H1 (cell line): ENCODE measurements at regions not wholly inside any gene's neighbourhood (a gene's known extent, or its start where the extent isn't known, plus 50 kb on each side); places are given as distances from the start of the nearest gene placed in this dataset.

ENCODE experiments used
- CTCF ChIA-PET: fragments of 300-600 bp; sonication (Branson Sonifier 250); formaldehyde crosslinking; loops from one replicate; lab custom pipeline; 2021; ENCODE audit not compliant: partially characterized antibody; lab: Charles Lee
- POLR2A ChIA-PET: fragments of 300-600 bp; sonication (Branson Sonifier 250); formaldehyde crosslinking; loops from one replicate; lab custom pipeline; 2021; ENCODE audit warnings: inconsistent platforms; ENCODE audit not compliant: partially characterized antibody; lab: Charles Lee
- DNase-seq, 2 experiments: peaks; one replicate each; pipeline versions ENCODE4 v3.0.0 to v3.0.0-alpha.2; 2010 to 2022; ENCODE audit warnings: low spot score in 2 of 2, low read depth in 1 of 2, mixed read lengths in 1 of 2
- FAIRE-seq: peaks from 2 replicates; lab custom pipeline; 2011; peaks lifted over from hg19 to GRCh38; lab: Jason Lieb, UNC
- H2AFZ ChIP-seq: 2 replicates; pipeline ENCODE4 v1.8.1; 2012; ENCODE audit warnings: low read length, inconsistent platforms
- H2AK5ac ChIP-seq: 2 replicates; pipeline ENCODE4 v1.6.1; 2013; ENCODE audit warnings: low read depth, low read length
- H2BK120ac ChIP-seq: replicated peaks from 2 replicates; pipeline ENCODE3; 2013; ENCODE audit warnings: low read depth, low read length, inconsistent platforms
- H2BK12ac ChIP-seq: 2 replicates; pipeline ENCODE4 v1.6.1; 2013; ENCODE audit warnings: low read depth, low read length
- H2BK15ac ChIP-seq: 2 replicates; pipeline ENCODE4 v1.6.1; 2013; ENCODE audit warnings: low read length
- H2BK20ac ChIP-seq: 2 replicates; pipeline ENCODE4 v1.6.1; 2013; ENCODE audit warnings: low read length
- H2BK5ac ChIP-seq: 2 replicates; pipeline ENCODE4 v1.6.1; 2013; ENCODE audit warnings: low read depth, low read length
- H3K14ac ChIP-seq: 2 replicates; pipeline ENCODE4 v1.6.1; 2013; ENCODE audit warnings: inconsistent platforms; ENCODE audit not compliant: insufficient read length
- H3K18ac ChIP-seq: 2 replicates; pipeline ENCODE4 v1.6.1; 2013; ENCODE audit warnings: low read length; ENCODE audit errors: extremely low read depth
- H3K23ac ChIP-seq: 2 replicates; pipeline ENCODE4 v1.6.1; 2013; ENCODE audit warnings: inconsistent platforms; ENCODE audit not compliant: insufficient read length
- H3K23me2 ChIP-seq: 2 replicates; pipeline ENCODE4 v1.6.1; 2013; ENCODE audit warnings: low read depth, low read length
- H3K27ac ChIP-seq: 2 replicates; pipeline ENCODE4 v1.6.1; 2011; ENCODE audit warnings: low read depth, low read length, inconsistent platforms
- H3K27me3 ChIP-seq, 4 experiments: replicated peaks in 1 of 4; 1 replicate in 1 of 4; 2 replicates in 3 of 4; pipeline versions ENCODE4 v1.6.1 to v1.8.1; 2011 to 2013; ENCODE audit warnings: low read length in 3 of 4, mild to moderate bottlenecking in 3 of 4, inconsistent platforms in 2 of 4, mixed read lengths in 2 of 4, moderate library complexity in 1 of 4; ENCODE audit not compliant: control insufficient read depth in 3 of 4, insufficient read depth in 3 of 4; ENCODE audit errors: extremely low read depth in 1 of 4
- H3K36me3 ChIP-seq, 4 experiments: 2 replicates each; pipeline versions ENCODE4 v1.6.1 to v1.8.1; 2011 to 2013; ENCODE audit warnings: mild to moderate bottlenecking in 4 of 4, low read length in 3 of 4, moderate library complexity in 2 of 4, control low read depth in 1 of 4, inconsistent platforms in 1 of 4; ENCODE audit not compliant: insufficient read depth in 4 of 4, control insufficient read depth in 2 of 4
- H3K4ac ChIP-seq: replicated peaks from 2 replicates; pipeline ENCODE3; 2013; ENCODE audit warnings: low read length, low read depth, mixed read lengths, inconsistent platforms; ENCODE audit not compliant: insufficient read length
- H3K4me1 ChIP-seq, 4 experiments: replicated peaks in 1 of 4; 1 replicate in 1 of 4; 2 replicates in 3 of 4; pipeline versions ENCODE4 v1.6.1 to v1.8.1; 2011 to 2013; ENCODE audit warnings: low read length in 3 of 4, inconsistent platforms in 2 of 4, mixed read lengths in 1 of 4; ENCODE audit not compliant: insufficient read depth in 4 of 4, control insufficient read depth in 3 of 4
- H3K4me2 ChIP-seq, 2 experiments: 2 replicates each; pipeline versions ENCODE4 v1.6.1 to v1.8.1; 2011 to 2013; ENCODE audit warnings: low read depth in 2 of 2, low read length in 2 of 2, control low read depth in 1 of 2, inconsistent platforms in 1 of 2, mild to moderate bottlenecking in 1 of 2; ENCODE audit not compliant: insufficient read depth in 1 of 2
- H3K4me3 ChIP-seq, 4 experiments: fragments of 200-600, 300-600 bp in 1 of 4; sonication (generic), shearing (Covaris generic), sonication (Bioruptor Twin) in 1 of 4; 2 replicates each; pipeline versions ENCODE4 v1.5.1 to v1.8.1; 2011 to 2016; ENCODE audit warnings: low read length in 4 of 4, low read depth in 3 of 4, control low read depth in 2 of 4, inconsistent platforms in 2 of 4, mild to moderate bottlenecking in 2 of 4, mixed read lengths in 1 of 4, moderate library complexity in 1 of 4; ENCODE audit not compliant: insufficient read depth in 2 of 4; ENCODE audit errors: extremely low read depth in 1 of 4
- H3K56ac ChIP-seq: replicated peaks from 2 replicates; pipeline ENCODE3; 2013; ENCODE audit warnings: low read depth, mild to moderate bottlenecking, mixed read lengths, low read length, inconsistent platforms; ENCODE audit not compliant: insufficient read length
- H3K79me1 ChIP-seq: 2 replicates; pipeline ENCODE4 v1.6.1; 2013; ENCODE audit warnings: low read depth, low read length, control low read depth
- H3K79me2 ChIP-seq, 2 experiments: 2 replicates each; pipeline versions ENCODE4 v1.6.1 to v1.8.1; 2012 to 2013; ENCODE audit warnings: low read length in 2 of 2, mild to moderate bottlenecking in 2 of 2, inconsistent platforms in 1 of 2; ENCODE audit not compliant: insufficient read depth in 2 of 2, control insufficient read depth in 1 of 2
- H3K9ac ChIP-seq, 4 experiments: replicated peaks in 1 of 4; 1 replicate in 1 of 4; 2 replicates in 3 of 4; pipeline versions ENCODE4 v1.6.1 to v1.8.1; 2011 to 2013; ENCODE audit warnings: low read depth in 3 of 4, low read length in 3 of 4, control low read depth in 2 of 4, mild to moderate bottlenecking in 2 of 4, moderate library complexity in 2 of 4, inconsistent platforms in 1 of 4; ENCODE audit errors: extremely low read depth in 1 of 4
- H3K9me3 ChIP-seq, 2 experiments: 2 replicates each; pipeline versions ENCODE4 v1.6.1 to v1.8.1; 2012 to 2013; ENCODE audit warnings: mild to moderate bottlenecking in 2 of 2, moderate library complexity in 2 of 2, control low read depth in 1 of 2, inconsistent platforms in 1 of 2, low read depth in 1 of 2, low read length in 1 of 2, mixed read lengths in 1 of 2; ENCODE audit not compliant: insufficient read depth in 2 of 2
- H4K20me1 ChIP-seq, 2 experiments: replicated peaks in 1 of 2; 2 replicates each; pipeline versions ENCODE3 to v1.8.1; 2011 to 2013; ENCODE audit warnings: inconsistent platforms in 2 of 2, low read length in 2 of 2, mild to moderate bottlenecking in 1 of 2; ENCODE audit not compliant: insufficient read depth in 2 of 2, control insufficient read depth in 1 of 2
- H4K5ac ChIP-seq: 2 replicates; pipeline ENCODE4 v1.6.1; 2013; ENCODE audit warnings: low read length, low read depth, mixed read lengths, inconsistent platforms; ENCODE audit not compliant: insufficient read length
- H4K8ac ChIP-seq: 2 replicates; pipeline ENCODE4 v1.8.0; 2013; ENCODE audit warnings: mild to moderate bottlenecking, moderate library complexity, low read length, inconsistent platforms; ENCODE audit not compliant: insufficient read depth; ENCODE audit errors: extremely low read depth
- H4K91ac ChIP-seq: replicated peaks from 2 replicates; pipeline ENCODE3; 2013; ENCODE audit warnings: low read length, mixed read lengths, inconsistent platforms; ENCODE audit not compliant: insufficient read length
- BCL11A ChIP-seq, 2 experiments: IDR thresholded peaks; one replicate each; pipeline ENCODE4 v1.6.1; 2011; ENCODE audit warnings: low read depth in 2 of 2, low read length in 2 of 2, mild to moderate bottlenecking in 2 of 2
- GABPA ChIP-seq: IDR thresholded peaks from 2 replicates; pipeline ENCODE4 v1.6.1; 2011; ENCODE audit warnings: mild to moderate bottlenecking, low read length, moderate library complexity, borderline replicate concordance; ENCODE audit not compliant: insufficient read depth
- POLR2A ChIP-seq, 2 experiments: IDR thresholded peaks; 1 replicate in 1 of 2; 2 replicates in 1 of 2; pipeline ENCODE4 v1.6.1; 2011; ENCODE audit warnings: low read depth in 2 of 2, low read length in 2 of 2, mild to moderate bottlenecking in 2 of 2; ENCODE audit errors: control extremely low read depth in 1 of 2
- POU5F1 ChIP-seq: IDR thresholded peaks from 2 replicates; pipeline ENCODE4 v1.6.1; 2011; ENCODE audit warnings: low read depth, mild to moderate bottlenecking, low read length, moderate library complexity
- SIN3A ChIP-seq, 2 experiments: IDR thresholded peaks in 1 of 2; conservative IDR thresholded peaks in 1 of 2; 2 replicates each; pipeline ENCODE4 v1.6.1; 2011 to 2012; ENCODE audit warnings: low read length in 2 of 2, improper control_type of control experiment in 1 of 2, low read depth in 1 of 2, mild to moderate bottlenecking in 1 of 2
- TAF7 ChIP-seq: optimal IDR thresholded peaks from 2 replicates; pipeline ENCODE3; 2011; ENCODE audit warnings: low read depth, mild to moderate bottlenecking, inconsistent platforms, low read length, moderate library complexity, borderline replicate concordance
- WGBS, 2 experiments: shearing (Covaris generic) in 1 of 2; methylation state at CpG; one replicate each; pipeline versions ENCODE4 v1.1.6 to v1.1.7; 2013 to 2015; ENCODE audit warnings: low lambda C conversion rate in 2 of 2, mixed read lengths in 2 of 2, inconsistent platforms in 1 of 2, low coverage in 1 of 2, missing lambda C conversion rate in 1 of 2; ENCODE audit not compliant: insufficient replicate concordance in 2 of 2, insufficient coverage in 1 of 2, insufficient read length in 1 of 2; ENCODE audit errors: extremely low coverage in 1 of 2, missing lambda C conversion rate in 1 of 2; 5-methylcytosine and 5-hydroxymethylcytosine counted together

GRCh38 chr19:13556552-13556951 lies 50.3 kb upstream of the CACNA1A start:
- ChIA-PET POLR2A (interaction anchor here (1.2 kb wide), 1 partner anchor 18 kb away, joined by 3 read pairs; no protein-coding TSS in a partner anchor), CTCF (interaction anchor here (0.7 to 1.7 kb wide), 2 partner anchors 11 to 24 kb away, joined by 4 to 7 read pairs; no protein-coding TSS in a partner anchor)
- H4K5ac ChIP-seq: no peak overlapping the region
- no peak overlapping the region for H3K18ac ChIP-seq
- H4K20me1 ChIP-seq: no peaks in the 10 kb centered on the region
- no peaks in the 10 kb centered on the region for H3K79me1 ChIP-seq
- H2BK120ac ChIP-seq: no peak overlapping the region
- no peaks in the 10 kb centered on the region for H3K23me2 ChIP-seq
- no peaks in the 10 kb centered on the region for H3K79me2 ChIP-seq
- no peak for DNase-seq
- no peak overlapping the region for H2BK12ac ChIP-seq
- no peak overlapping the region for H2BK5ac ChIP-seq
- H3K4me3 ChIP-seq: no peak overlapping the region
- H3K14ac ChIP-seq: no peak overlapping the region
- no peak overlapping the region for H3K27ac ChIP-seq
- no peaks in the 10 kb centered on the region for H3K9me3 ChIP-seq
- no peak overlapping the region for H2BK20ac ChIP-seq
- H2BK15ac ChIP-seq: no peak overlapping the region
- H4K8ac ChIP-seq: no peak overlapping the region
- no peak overlapping the region for H4K91ac ChIP-seq
- no peak overlapping the region for H3K9ac ChIP-seq
- H3K4me2 ChIP-seq: no peak overlapping the region
- WGBS, 2 experiments: 83% methylated on average over 9 of the region's 9 CpGs; no CpG with 5 or more reads in 1 of the 2 experiments
- H3K27me3 ChIP-seq: no peaks in the 10 kb centered on the region
- no peaks in the 10 kb centered on the region; a peak in 1 of 7 replicates for H3K4me1 ChIP-seq
- no peak overlapping the region for H2AK5ac ChIP-seq
- no peak for FAIRE-seq
- no peaks in the 10 kb centered on the region for H3K36me3 ChIP-seq
- H3K23ac ChIP-seq: no peak overlapping the region
- H3K56ac ChIP-seq: no peak overlapping the region
- H3K4ac ChIP-seq: no peak overlapping the region
- H2AFZ ChIP-seq: no peak overlapping the region
- TF ChIP-seq GABPA: no peak
- TF ChIP-seq POU5F1: no peak
- TF ChIP-seq TAF7: no peak
- no peak for TF ChIP-seq POLR2A (IDR thresholded peaks at IDR 0.05; ENCODE audit: control extremely low read depth in 1 of 2, low read depth in 2 of 2, low read length in 2 of 2)
- TF ChIP-seq SIN3A (conservative IDR thresholded peaks at IDR 0.05 in 1 of 2, IDR thresholded peaks at IDR 0.05 in 1 of 2; ENCODE audit: low read depth in 1 of 2, low read length in 2 of 2): no peak
- TF ChIP-seq BCL11A (IDR thresholded peaks at IDR 0.05; ENCODE audit: low read depth in 2 of 2, low read length in 2 of 2): no peak
